ENCODE measurements at regions not wholly inside any gene's neighbourhood (a gene's known extent, or its start where the extent isn't known, plus 50 kb on each side); places are given as distances from the start of the nearest gene placed in this dataset.
"Not testable (repeated sequence)": the region's sequence is repeated elsewhere in the genome, so short reads cannot be mapped to it uniquely, and the experiment has no call there.

GRCh38 chr3:94627689-94628088 lies 564.8 kb downstream of the NSUN3 start:
- no peaks in the 10 kb centered on the region for H3K36me3 ChIP-seq
- no peak for DNase-seq (ENCODE audit: low read depth in 1 of 2, low spot score in 1 of 2)
- no peaks in the 10 kb centered on the region for H3K4me1 ChIP-seq (ENCODE audit: low read depth)
- no peak overlapping the region for H3K4me3 ChIP-seq
- no peak overlapping the region for H3K27ac ChIP-seq
- no peaks in the 10 kb centered on the region for H3K9me3 ChIP-seq (ENCODE audit: low read depth)
- no peaks in the 10 kb centered on the region for H3K27me3 ChIP-seq
- no peak for TF ChIP-seq CTCF (IDR thresholded peaks at IDR 0.05; ENCODE audit: low read depth, low read length)

- Histone ChIP-seq H3K36me3 (no peaks in the 10 kb centered on the region), H3K9me3 (ENCODE audit: low read depth) (no peaks in the 10 kb centered on the region), H3K4me1 (ENCODE audit: low read depth) (no peaks in the 10 kb centered on the region), H3K4me3 (no peak overlapping the region), H3K27ac (no peak overlapping the region), H3K27me3 (no peaks in the 10 kb centered on the region)
- no peak for TF ChIP-seq CTCF (IDR thresholded peaks at IDR 0.05; ENCODE audit: low read depth, low read length)
- DNase-seq (ENCODE audit: low read depth in 1 of 2, low spot score in 1 of 2): no peak
Observed at GRCh38 chr3:94643400-94643799, 580.5 kb downstream of the NSUN3 start.

- Histone ChIP-seq H3K9me3 (ENCODE audit: low read depth) (no peaks in the 10 kb centered on the region), H3K27ac (no peak overlapping the region), H3K36me3 (no peaks in the 10 kb centered on the region), H3K4me3 (no peak overlapping the region), H3K4me1 (ENCODE audit: low read depth) (no peaks in the 10 kb centered on the region), H3K27me3 (no peaks in the 10 kb centered on the region)
- TF ChIP-seq CTCF (IDR thresholded peaks at IDR 0.05; ENCODE audit: low read depth, low read length): no peak
- DNase-seq (ENCODE audit: low read depth in 1 of 2, low spot score in 1 of 2): no peak
Observed at GRCh38 chr3:94645790-94646189, 582.9 kb downstream of the NSUN3 start.

- no peak overlapping the region for H3K4me3 ChIP-seq
- H3K27ac ChIP-seq: no peak overlapping the region
- no peak for TF ChIP-seq CTCF (IDR thresholded peaks at IDR 0.05; ENCODE audit: low read depth, low read length)
- DNase-seq (ENCODE audit: low read depth in 1 of 2, low spot score in 1 of 2): no peak
- no peaks in the 10 kb centered on the region for H3K27me3 ChIP-seq
- H3K9me3 ChIP-seq (ENCODE audit: low read depth): no peaks in the 10 kb centered on the region
- no peaks in the 10 kb centered on the region for H3K36me3 ChIP-seq
- no peaks in the 10 kb centered on the region for H3K4me1 ChIP-seq (ENCODE audit: low read depth)
Observed at GRCh38 chr3:94647131-94647530, 584.3 kb downstream of the NSUN3 start.

- H3K4me3 ChIP-seq, H3K27ac ChIP-seq, H3K27me3 ChIP-seq: not testable (repeated sequence)
Observed at GRCh38 chr3:94648270-94649180, 585.7 kb downstream of the NSUN3 start.

GRCh38 chr3:94654096-94654495 lies 591.2 kb downstream of the NSUN3 start:
- no peak for TF ChIP-seq CTCF (IDR thresholded peaks at IDR 0.05; ENCODE audit: low read depth, low read length)
- H3K4me3 ChIP-seq: no peak overlapping the region

More at GRCh38 chr3:94648270-94649180, 585.7 kb downstream of the NSUN3 start:
- H3K36me3 ChIP-seq; H3K9me3 ChIP-seq (ENCODE audit: low read depth); H3K4me1 ChIP-seq (ENCODE audit: low read depth); DNase-seq (ENCODE audit: low read depth in 1 of 2, low spot score in 1 of 2): not testable (repeated sequence)

More at GRCh38 chr3:94654096-94654495, 591.2 kb downstream of the NSUN3 start:
- H3K36me3 ChIP-seq: no peaks in the 10 kb centered on the region
- H3K9me3 ChIP-seq (ENCODE audit: low read depth): no peaks in the 10 kb centered on the region
- no peak for DNase-seq (ENCODE audit: low read depth in 1 of 2, low spot score in 1 of 2)
- no peak overlapping the region for H3K27ac ChIP-seq
- no peaks in the 10 kb centered on the region for H3K27me3 ChIP-seq
- H3K4me1 ChIP-seq (ENCODE audit: low read depth): peaks cover 2% of the 10 kb centered on the region

All from cardiac muscle cell (in vitro differentiated cells and primary cell).